Nephron progenitor cell (in vitro differentiated cells): ENCODE measurements at regions not wholly inside any gene's neighbourhood (a gene's known extent, or its start where the extent isn't known, plus 50 kb on each side); places are given as distances from the start of the nearest gene placed in this dataset.
"Not testable (repeated sequence)": the region's sequence is repeated elsewhere in the genome, so short reads cannot be mapped to it uniquely, and the experiment has no call there.

Experiments
- DNase-seq: peaks from one replicate; pipeline ENCODE4 v3.0.0; 2021
- H3K27ac Mint-ChIP-seq: 2 replicates; pipeline ENCODE4 v1.8.0; 2021; ENCODE audit warnings: mild to moderate bottlenecking, moderate library complexity, mixed read lengths
- H3K27me3 Mint-ChIP-seq: 2 replicates; pipeline ENCODE4 v1.8.0; 2021; ENCODE audit warnings: mild to moderate bottlenecking, low read depth, mixed read lengths; ENCODE audit not compliant: poor library complexity
- H3K36me3 Mint-ChIP-seq: 2 replicates; pipeline ENCODE4 v1.8.0; 2021; ENCODE audit warnings: low read depth, mixed read lengths
- H3K4me1 Mint-ChIP-seq: 2 replicates; pipeline ENCODE4 v1.8.0; 2021; ENCODE audit warnings: mixed read lengths
- H3K4me3 Mint-ChIP-seq: 2 replicates; pipeline ENCODE4 v1.8.0; 2021; ENCODE audit warnings: mild to moderate bottlenecking, moderate library complexity, mixed read lengths
- H3K9me3 Mint-ChIP-seq: 2 replicates; pipeline ENCODE4 v1.8.0; 2021; ENCODE audit warnings: mild to moderate bottlenecking, moderate library complexity, mixed read lengths
- TF ChIP-seq, protein P1 (sequence below): fragments of 200-600 bp; sonication (generic); IDR thresholded peaks from 2 replicates; pipeline ENCODE4 v1.5.0; 2021; ENCODE audit warnings: antibody characterized with exemption

- H3K9me3 Mint-ChIP-seq, result no peaks in the 10 kb centered on the region
- H3K4me3 Mint-ChIP-seq, result no peak overlapping the region
- TF ChIP-seq, protein P1, sequence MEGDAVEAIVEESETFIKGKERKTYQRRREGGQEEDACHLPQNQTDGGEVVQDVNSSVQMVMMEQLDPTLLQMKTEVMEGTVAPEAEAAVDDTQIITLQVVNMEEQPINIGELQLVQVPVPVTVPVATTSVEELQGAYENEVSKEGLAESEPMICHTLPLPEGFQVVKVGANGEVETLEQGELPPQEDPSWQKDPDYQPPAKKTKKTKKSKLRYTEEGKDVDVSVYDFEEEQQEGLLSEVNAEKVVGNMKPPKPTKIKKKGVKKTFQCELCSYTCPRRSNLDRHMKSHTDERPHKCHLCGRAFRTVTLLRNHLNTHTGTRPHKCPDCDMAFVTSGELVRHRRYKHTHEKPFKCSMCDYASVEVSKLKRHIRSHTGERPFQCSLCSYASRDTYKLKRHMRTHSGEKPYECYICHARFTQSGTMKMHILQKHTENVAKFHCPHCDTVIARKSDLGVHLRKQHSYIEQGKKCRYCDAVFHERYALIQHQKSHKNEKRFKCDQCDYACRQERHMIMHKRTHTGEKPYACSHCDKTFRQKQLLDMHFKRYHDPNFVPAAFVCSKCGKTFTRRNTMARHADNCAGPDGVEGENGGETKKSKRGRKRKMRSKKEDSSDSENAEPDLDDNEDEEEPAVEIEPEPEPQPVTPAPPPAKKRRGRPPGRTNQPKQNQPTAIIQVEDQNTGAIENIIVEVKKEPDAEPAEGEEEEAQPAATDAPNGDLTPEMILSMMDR, result no peak
- no peaks in the 10 kb centered on the region for H3K4me1 Mint-ChIP-seq
- H3K36me3 Mint-ChIP-seq, result no peaks in the 10 kb centered on the region
- H3K27me3 Mint-ChIP-seq, result peaks cover 9% of the 10 kb centered on the region
- DNase-seq, result no peak
- H3K27ac Mint-ChIP-seq, result no peak overlapping the region
Measured at GRCh38 chr3:65138556-65138955, 450.8 kb upstream of the ADAMTS9 start.

DNA sequence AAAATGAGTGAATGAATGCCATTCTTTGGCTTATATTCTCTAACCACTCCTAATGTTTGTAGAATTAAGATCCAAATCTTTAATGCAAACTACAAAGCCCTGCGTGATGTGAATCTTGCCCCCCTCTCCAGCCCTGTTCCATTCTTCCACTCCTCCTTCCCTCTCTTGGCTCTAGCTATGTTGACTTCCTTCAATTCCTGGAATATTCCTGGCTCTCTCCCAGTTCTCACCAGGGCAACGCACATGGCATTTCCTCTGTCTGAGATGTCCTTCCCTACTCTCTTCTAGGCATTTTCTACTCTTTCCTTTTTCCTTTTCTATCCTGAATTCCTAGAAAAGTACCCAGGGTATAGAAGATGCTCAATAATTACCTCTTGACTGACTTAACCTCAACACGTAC, 446.0 kb upstream of the ADAMTS9 start:
- not testable (repeated sequence) for H3K4me3 Mint-ChIP-seq, H3K9me3 Mint-ChIP-seq, H3K4me1 Mint-ChIP-seq, H3K27me3 Mint-ChIP-seq, DNase-seq, H3K27ac Mint-ChIP-seq, H3K36me3 Mint-ChIP-seq

GRCh38 chr3:65130782-65131181, 443.0 kb upstream of the ADAMTS9 start:
- no peak overlapping the region for H3K27ac Mint-ChIP-seq
- H3K27me3 Mint-ChIP-seq, result peaks cover 4% of the 10 kb centered on the region
- TF ChIP-seq, protein P1, result no peak
- DNase-seq, result no peak
- H3K4me1 Mint-ChIP-seq, result no peaks in the 10 kb centered on the region
- no peak overlapping the region for H3K4me3 Mint-ChIP-seq
- no peaks in the 10 kb centered on the region for H3K9me3 Mint-ChIP-seq
- no peaks in the 10 kb centered on the region for H3K36me3 Mint-ChIP-seq

GRCh38 chr3:65128346-65128745, 440.5 kb upstream of the ADAMTS9 start:
- Mint-ChIP-seq H3K36me3 (no peaks in the 10 kb centered on the region), H3K4me1 (no peaks in the 10 kb centered on the region), H3K4me3 (no peak overlapping the region), H3K27ac (no peak overlapping the region), H3K9me3 (peaks cover 9% of the 10 kb centered on the region), H3K27me3 (no peaks in the 10 kb centered on the region)
- DNase-seq, result no peak
- TF ChIP-seq, protein P1, result no peak

DNA sequence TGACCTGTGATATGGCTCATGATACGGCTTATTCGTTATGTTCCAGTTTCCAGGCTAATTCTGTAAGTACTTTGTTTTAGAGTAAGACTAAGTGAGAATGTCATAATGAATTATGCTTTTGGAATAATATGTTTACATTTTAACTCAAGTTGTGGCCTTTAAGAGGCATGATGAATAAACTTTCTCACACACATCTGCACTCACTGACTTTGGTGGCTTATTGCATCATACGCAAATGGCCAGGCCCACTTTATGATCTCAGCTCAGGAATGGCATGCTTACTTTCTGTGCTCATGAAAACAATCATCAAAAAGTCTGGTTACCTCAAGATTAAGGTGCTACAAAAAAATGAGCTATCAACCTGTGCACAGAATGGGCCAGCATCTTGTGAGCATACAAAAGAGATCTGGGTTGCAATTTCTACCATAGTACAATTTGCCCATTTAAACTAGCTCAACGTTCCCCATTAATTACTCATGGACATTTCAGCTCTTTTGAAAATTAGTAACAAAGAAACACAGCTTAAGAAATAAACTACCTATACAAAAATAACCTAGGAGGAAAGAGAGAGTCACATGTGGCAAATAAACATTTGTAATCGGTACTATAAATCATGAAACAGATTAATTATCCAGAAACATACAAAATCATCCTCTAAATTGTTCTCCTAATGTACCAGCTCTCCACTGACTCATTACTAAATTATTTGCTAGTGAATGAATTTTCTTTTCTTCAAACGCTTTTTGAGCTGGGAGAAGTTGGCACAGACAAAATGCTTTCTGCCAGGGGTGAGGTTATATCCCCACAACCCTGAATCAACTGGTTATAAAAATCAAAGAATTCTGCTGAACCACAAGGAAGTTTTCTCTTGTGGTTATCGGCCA, 439.0 kb upstream of the ADAMTS9 start:
- Mint-ChIP-seq H3K9me3 (peaks cover 16% of the 10 kb centered on the region), H3K36me3 (no peaks in the 10 kb centered on the region), H3K27ac (no peak overlapping the region), H3K4me3 (no peak overlapping the region), H3K27me3 (peaks cover 5% of the 10 kb centered on the region), H3K4me1 (no peaks in the 10 kb centered on the region)
- no peak for DNase-seq
- TF ChIP-seq, protein P1, result no peak

DNA sequence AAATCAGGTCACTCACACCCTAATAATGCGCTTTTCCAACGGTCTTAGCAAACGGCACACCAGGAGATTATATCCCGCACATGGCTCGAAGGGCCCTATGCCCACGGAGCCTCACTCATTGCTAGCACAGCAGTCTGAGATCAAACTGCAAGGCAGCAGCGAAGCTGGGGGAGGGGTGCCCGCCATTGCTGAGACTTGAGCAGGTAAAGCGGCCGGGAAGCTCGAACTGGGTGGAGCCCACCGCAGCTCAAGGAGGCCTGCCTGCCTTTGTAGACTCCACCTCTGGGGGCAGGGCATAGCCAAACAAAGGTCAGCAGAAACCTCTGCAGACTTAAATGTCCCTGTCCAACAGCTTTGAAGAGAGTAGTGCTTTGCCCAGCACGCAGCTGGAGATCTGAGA, 432.4 kb upstream of the ADAMTS9 start:
- H3K27ac Mint-ChIP-seq, DNase-seq, H3K27me3 Mint-ChIP-seq, H3K36me3 Mint-ChIP-seq, H3K4me3 Mint-ChIP-seq: not testable (repeated sequence)
- H3K9me3 Mint-ChIP-seq, result peaks cover 56% of the 10 kb centered on the region
- H3K4me1 Mint-ChIP-seq, result peaks cover 14% of the 10 kb centered on the region
